HG03060 (cell line): ENCODE measurements at regions not wholly inside any gene's neighbourhood (a gene's known extent, or its start where the extent isn't known, plus 50 kb on each side); places are given as distances from the start of the nearest gene placed in this dataset.
"Not testable (repeated sequence)": the region's sequence is repeated elsewhere in the genome, so short reads cannot be mapped to it uniquely, and the experiment has no call there.

Experiments used
- ATAC-seq: cut with Tn5 transposase; IDR thresholded peaks from one replicate; pipeline ENCODE4 v1.9.1; 2021; ENCODE audit warnings: low read depth, moderate number of reproducible peaks; ENCODE audit not compliant: unreplicated experiment

- ATAC-seq = no peak
Observed at GRCh38 chr4:176618138-176618537, 174.6 kb downstream of the VEGFC start.

- ATAC-seq = no peak
Observed at GRCh38 chr4:176619430-176619829, 173.3 kb downstream of the VEGFC start.

GRCh38 chr4:176622251-176622948 lies 170.3 kb downstream of the VEGFC start:
- ATAC-seq = no peak

- not testable (repeated sequence) for ATAC-seq
Observed at GRCh38 chr4:176624983-176625610, 167.6 kb downstream of the VEGFC start.

- no peak for ATAC-seq
Observed at GRCh38 chr4:176627916-176628315, 164.8 kb downstream of the VEGFC start.

- ATAC-seq = no peak
Observed at GRCh38 chr4:176631611-176632010, 161.1 kb downstream of the VEGFC start.
